PC-9 (cell line): ENCODE measurements at regions not wholly inside any gene's neighbourhood (a gene's known extent, or its start where the extent isn't known, plus 50 kb on each side); places are given as distances from the start of the nearest gene placed in this dataset.

Source experiments
- BruUV-seq: library from RNA; stranded (reverse); fragments of 400-500 nt; replicated peaks from 2 replicates; lab custom pipeline; 2021; lab: Mats Ljungman, UMichigan
- CTCF ChIA-PET: fragments of 300-600 bp; sonication (Branson Sonifier 250); formaldehyde crosslinking; loops from one replicate; lab custom pipeline; 2022; ENCODE audit warnings: antibody characterized with exemption; lab: Charles Lee
- POLR2A ChIA-PET: fragments of 300-600 bp; sonication (Branson Sonifier 250); formaldehyde crosslinking; loops from one replicate; lab custom pipeline; 2022; ENCODE audit warnings: antibody characterized with exemption; ENCODE audit not compliant: unreplicated experiment; lab: Charles Lee
- DNase-seq, 2 experiments: peaks; one replicate each; pipeline versions ENCODE4 v3.0.0 to v3.0.0-alpha.2; 2015 to 2022; ENCODE audit warnings: mixed read lengths in 1 of 2
- H2AFZ ChIP-seq: fragments of 200-600 bp; sonication (generic); 2 replicates; pipeline ENCODE4 v1.8.1; 2017; ENCODE audit warnings: antibody characterized with exemption
- H3F3A ChIP-seq: fragments of 200-600 bp; sonication (generic); 2 replicates; pipeline ENCODE4 v1.8.1; 2017; ENCODE audit warnings: antibody characterized with exemption, mild to moderate bottlenecking, low read depth; ENCODE audit not compliant: insufficient read depth
- H3K27ac ChIP-seq: fragments of 200-600 bp; sonication (generic); 2 replicates; pipeline ENCODE4 v1.6.1; 2016; ENCODE audit warnings: mixed run types
- H3K27me3 ChIP-seq: fragments of 200-600 bp; sonication (generic); 2 replicates; pipeline ENCODE4 v1.6.1; 2016; ENCODE audit warnings: low read depth, mixed run types; ENCODE audit not compliant: insufficient read depth
- H3K36me3 ChIP-seq: fragments of 200-600 bp; sonication (generic); 2 replicates; pipeline ENCODE4 v1.6.1; 2016; ENCODE audit warnings: low read depth, mixed run types
- H3K4me1 ChIP-seq: fragments of 200-600 bp; sonication (generic); replicated peaks from 2 replicates; pipeline ENCODE4 v1.6.1; 2016; ENCODE audit warnings: mixed run types; ENCODE audit not compliant: insufficient read depth
- H3K4me2 ChIP-seq: fragments of 200-600 bp; sonication (generic); 2 replicates; pipeline ENCODE4 v1.6.1; 2017; ENCODE audit warnings: mixed run types
- H3K4me3 ChIP-seq: fragments of 200-600 bp; sonication (generic); 2 replicates; pipeline ENCODE4 v1.6.1; 2016; ENCODE audit warnings: mixed run types
- H3K79me2 ChIP-seq: fragments of 200-600 bp; sonication (generic); 2 replicates; pipeline ENCODE4 v1.6.1; 2017; ENCODE audit warnings: low read depth, mixed run types
- H3K9me2 ChIP-seq: fragments of 200-600 bp; sonication (generic); 2 replicates; pipeline ENCODE4 v1.8.1; 2017; ENCODE audit warnings: mild to moderate bottlenecking; ENCODE audit not compliant: insufficient read depth
- H3K9me3 ChIP-seq: fragments of 200-600 bp; sonication (generic); 2 replicates; pipeline ENCODE4 v1.8.1; 2016; ENCODE audit warnings: low read depth; ENCODE audit not compliant: insufficient read depth
- H4K20me1 ChIP-seq: fragments of 200-600 bp; sonication (generic); 2 replicates; pipeline ENCODE4 v1.8.1; 2017; ENCODE audit not compliant: insufficient read depth
- CTCF ChIP-seq: fragments of 200-600 bp; sonication (generic); conservative IDR thresholded peaks from 2 replicates; pipeline ENCODE4 v1.6.1; 2017; ENCODE audit warnings: mixed run types, antibody characterized with exemption, mild to moderate bottlenecking, moderate library complexity
- EZH2 ChIP-seq: fragments of 200-600 bp; sonication (generic); IDR thresholded peaks from 2 replicates; pipeline ENCODE4 v1.8.0; 2017; ENCODE audit warnings: antibody characterized with exemption, low read depth
- intact Hi-C: fragments of 100-400 bp; cut with micrococcal nuclease; formaldehyde crosslinking; loops from one replicate; pipeline ENCODE4 v1.10.0; 2022; ENCODE audit not compliant: unreplicated experiment

DNA sequence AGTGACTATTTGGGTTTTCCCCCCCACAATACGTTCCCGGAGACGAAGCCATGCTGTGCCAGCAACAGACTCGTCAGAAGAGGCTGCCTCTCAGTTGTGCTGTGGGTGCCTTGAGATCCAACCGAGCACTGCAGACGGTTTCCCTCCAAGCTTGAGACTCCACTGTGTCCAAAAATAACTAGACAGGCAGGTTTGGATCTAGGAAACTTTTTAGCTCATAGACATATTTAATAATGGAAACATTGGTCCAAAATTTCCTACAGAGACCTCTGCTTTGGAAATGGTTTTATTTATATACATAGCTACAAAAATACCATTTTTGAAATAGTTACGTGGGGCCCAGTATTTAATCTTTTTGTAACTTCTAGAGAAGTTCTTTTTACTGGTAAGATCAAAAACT, 63.1 kb upstream of the SPATS2L start:
- POLR2A ChIA-PET: no interaction called here
- H3F3A ChIP-seq: no peaks in the 10 kb centered on the region
- H4K20me1 ChIP-seq: no peaks in the 10 kb centered on the region
- no peaks in the 10 kb centered on the region for H3K36me3 ChIP-seq
- H3K4me3 ChIP-seq: no peak overlapping the region
- TF ChIP-seq CTCF (no peak), EZH2 (no peak)
- no peak overlapping the region for H2AFZ ChIP-seq
- intact Hi-C loops: no loop called here
- H3K4me1 ChIP-seq: no peaks in the 10 kb centered on the region
- CTCF ChIA-PET: interaction anchor here (0.7 kb wide), 1 partner anchor 1016 kb away, joined by 5 read pairs; no protein-coding TSS in a partner anchor
- BruUV-seq: no TSS peak
- no peaks in the 10 kb centered on the region for H3K9me3 ChIP-seq
- H3K27ac ChIP-seq: no peak overlapping the region
- DNase-seq: no peak
- H3K4me2 ChIP-seq: no peak overlapping the region
- no peaks in the 10 kb centered on the region for H3K27me3 ChIP-seq
- no peaks in the 10 kb centered on the region for H3K9me2 ChIP-seq
- no peaks in the 10 kb centered on the region for H3K79me2 ChIP-seq

DNA sequence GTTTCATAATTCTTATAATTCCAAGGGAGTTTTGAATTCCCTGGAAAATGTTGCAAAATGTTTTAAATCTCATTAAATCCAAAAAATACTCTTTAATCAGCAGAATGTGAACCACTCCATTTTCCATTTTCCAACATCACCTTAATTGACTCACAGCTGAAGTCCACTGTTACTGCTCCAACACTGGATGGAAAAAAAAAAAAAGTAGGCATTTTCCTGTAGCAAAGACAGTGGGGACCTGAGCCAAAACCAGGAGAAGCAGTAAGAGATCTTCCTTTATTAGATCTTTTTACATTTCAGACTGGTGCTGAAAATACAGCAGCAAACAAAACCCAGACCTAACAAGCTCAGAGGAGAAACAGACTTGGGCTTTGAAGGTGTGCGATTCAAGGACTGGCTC, 62.4 kb upstream of the SPATS2L start:
- CTCF ChIA-PET: interaction anchor here (0.7 kb wide), 1 partner anchor 1017 kb away, joined by 5 read pairs; no protein-coding TSS in a partner anchor

GRCh38 chr2:200247494-200247893, 59.0 kb upstream of the SPATS2L start:
- CTCF ChIA-PET: no interaction called here
- BruUV-seq: no TSS peak
- Histone ChIP-seq H3K27me3 (no peaks in the 10 kb centered on the region), H3K9me2 (no peaks in the 10 kb centered on the region), H3K9me3 (no peaks in the 10 kb centered on the region), H3K4me3 (no peak overlapping the region), H3K4me1 (0 out of 2 replicates have a peak, but pooled peaks cover 3% of the 10 kb centered on the region), H3K4me2 (no peak overlapping the region), H3K36me3 (no peaks in the 10 kb centered on the region), H3K79me2 (no peaks in the 10 kb centered on the region), H4K20me1 (no peaks in the 10 kb centered on the region), H3K27ac (no peak overlapping the region), H3F3A (no peaks in the 10 kb centered on the region), H2AFZ (no peak overlapping the region)
- DNase-seq: no peak
- POLR2A ChIA-PET: no interaction called here
- intact Hi-C loops: no loop called here
- TF ChIP-seq CTCF (no peak), EZH2 (no peak)

More for the DNA sequence above, 62.4 kb upstream of the SPATS2L start:
- Histone ChIP-seq H3F3A (no peaks in the 10 kb centered on the region), H3K9me2 (no peaks in the 10 kb centered on the region), H3K4me3 (no peak overlapping the region), H3K36me3 (no peaks in the 10 kb centered on the region), H3K27me3 (no peaks in the 10 kb centered on the region), H3K4me1 (no peaks in the 10 kb centered on the region), H3K79me2 (no peaks in the 10 kb centered on the region), H3K9me3 (no peaks in the 10 kb centered on the region), H3K27ac (no peak overlapping the region), H4K20me1 (no peaks in the 10 kb centered on the region), H2AFZ (no peak overlapping the region), H3K4me2 (no peak overlapping the region)
- TF ChIP-seq EZH2 (no peak), CTCF (no peak)
- POLR2A ChIA-PET: no interaction called here
- DNase-seq: no peak
- intact Hi-C loops: no loop called here
- no TSS peak for BruUV-seq
